ENCODE measurements at regions not wholly inside any gene's neighbourhood (a gene's known extent, or its start where the extent isn't known, plus 50 kb on each side); places are given as distances from the start of the nearest gene placed in this dataset.

DNA sequence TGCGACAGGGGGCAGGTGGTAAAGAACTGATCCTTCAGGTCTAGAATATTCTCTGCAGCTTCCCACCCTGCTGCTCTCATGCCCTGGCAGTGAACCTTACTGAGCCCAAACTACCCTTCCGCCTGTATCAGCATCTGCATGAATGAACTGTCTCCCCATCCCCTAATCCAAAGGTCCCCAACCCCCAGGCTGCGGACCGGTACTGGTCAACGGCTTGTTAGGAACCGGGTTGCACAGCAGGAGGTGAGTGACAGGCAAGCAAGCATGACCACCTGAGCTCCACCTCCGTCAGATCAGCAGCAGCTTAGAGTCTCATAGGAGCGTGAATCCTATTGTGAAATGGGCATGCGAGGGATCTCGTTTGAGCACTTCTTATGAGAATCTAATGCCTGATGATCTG, 58.2 kb upstream of the LMO1 start:
- H3K4me3 ChIP-seq (ENCODE audit: low read length) = no peak overlapping the region
- H3K9ac ChIP-seq (ENCODE audit: low read depth, low read length) = no peak overlapping the region
- H3K27ac ChIP-seq (ENCODE audit: low read depth, low read length) = no peak overlapping the region
- H3K27me3 ChIP-seq (ENCODE audit: insufficient read depth, low read length) = no peaks in the 10 kb centered on the region
- no peaks in the 10 kb centered on the region for H3K36me3 ChIP-seq (ENCODE audit: insufficient read depth, low read length)
- no peaks in the 10 kb centered on the region for H3K4me1 ChIP-seq (ENCODE audit: insufficient read depth, low read length)
- WGBS = 94% methylated on average over 10 of the region's 10 CpGs
- H3K9me3 ChIP-seq (ENCODE audit: insufficient read depth, low read depth, low read length) = no peaks in the 10 kb centered on the region

DNA sequence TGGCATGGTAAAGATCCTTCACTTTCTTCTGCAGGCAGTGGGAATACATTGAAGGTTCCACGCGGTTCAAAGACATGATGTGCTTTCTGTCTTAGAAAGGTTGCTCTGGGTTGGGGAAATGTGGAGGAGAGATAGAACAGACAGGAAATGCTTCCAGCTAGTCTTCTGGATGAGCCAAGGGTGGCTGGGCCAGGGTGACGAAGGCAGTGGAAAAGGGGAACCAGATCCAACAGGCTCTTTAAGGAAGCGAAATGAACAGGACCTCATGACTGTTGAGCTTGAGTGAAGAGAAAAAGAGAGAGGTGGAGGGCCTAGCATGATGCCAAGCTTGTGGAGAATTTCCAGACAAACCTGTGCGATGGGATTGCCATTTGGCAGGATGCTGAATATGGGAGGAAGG, 56.4 kb upstream of the LMO1 start:
- H3K27me3 ChIP-seq (ENCODE audit: insufficient read depth, low read length) = 0 out of 2 replicates have a peak, but pooled peaks cover 2% of the 10 kb centered on the region
- 93% methylated on average over 5 of the region's 5 CpGs for WGBS
- no peak overlapping the region for H3K9ac ChIP-seq (ENCODE audit: low read depth, low read length)
- no peaks in the 10 kb centered on the region for H3K9me3 ChIP-seq (ENCODE audit: insufficient read depth, low read depth, low read length)
- no peak overlapping the region for H3K4me3 ChIP-seq (ENCODE audit: low read length)
- no peak overlapping the region for H3K27ac ChIP-seq (ENCODE audit: low read depth, low read length)
- H3K36me3 ChIP-seq (ENCODE audit: insufficient read depth, low read length) = no peaks in the 10 kb centered on the region
- H3K4me1 ChIP-seq (ENCODE audit: insufficient read depth, low read length) = no peaks in the 10 kb centered on the region

DNA sequence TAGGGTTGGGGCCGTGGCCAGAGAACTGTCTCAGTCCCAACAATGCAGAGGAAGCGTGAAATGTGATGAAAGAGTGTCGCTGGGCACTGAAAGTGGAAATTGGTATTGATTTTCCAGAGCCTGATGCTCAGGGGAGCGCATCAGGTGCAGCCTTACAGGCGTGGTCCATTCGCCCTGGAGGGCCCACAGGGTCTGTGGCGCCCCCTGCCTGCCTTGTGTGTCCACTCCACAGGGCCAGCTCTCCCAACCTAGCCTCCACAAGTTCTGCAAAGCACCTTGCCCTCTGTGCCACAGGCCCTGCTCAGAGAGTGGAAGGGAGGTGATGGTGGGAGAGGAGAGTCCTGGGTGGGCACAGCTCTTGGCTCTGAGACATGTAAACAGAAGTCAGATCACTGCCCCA, 54.9 kb upstream of the LMO1 start:
- H3K27ac ChIP-seq (ENCODE audit: low read depth, low read length) = no peak overlapping the region
- 0 out of 2 replicates have a peak, but pooled peaks cover 2% of the 10 kb centered on the region for H3K27me3 ChIP-seq (ENCODE audit: insufficient read depth, low read length)
- WGBS = 66% methylated on average over 7 of the region's 7 CpGs
- no peaks in the 10 kb centered on the region for H3K9me3 ChIP-seq (ENCODE audit: insufficient read depth, low read depth, low read length)
- H3K4me1 ChIP-seq (ENCODE audit: insufficient read depth, low read length) = no peaks in the 10 kb centered on the region
- H3K4me3 ChIP-seq (ENCODE audit: low read length) = no peak overlapping the region
- H3K9ac ChIP-seq (ENCODE audit: low read depth, low read length) = no peak overlapping the region
- H3K36me3 ChIP-seq (ENCODE audit: insufficient read depth, low read length) = no peaks in the 10 kb centered on the region

DNA sequence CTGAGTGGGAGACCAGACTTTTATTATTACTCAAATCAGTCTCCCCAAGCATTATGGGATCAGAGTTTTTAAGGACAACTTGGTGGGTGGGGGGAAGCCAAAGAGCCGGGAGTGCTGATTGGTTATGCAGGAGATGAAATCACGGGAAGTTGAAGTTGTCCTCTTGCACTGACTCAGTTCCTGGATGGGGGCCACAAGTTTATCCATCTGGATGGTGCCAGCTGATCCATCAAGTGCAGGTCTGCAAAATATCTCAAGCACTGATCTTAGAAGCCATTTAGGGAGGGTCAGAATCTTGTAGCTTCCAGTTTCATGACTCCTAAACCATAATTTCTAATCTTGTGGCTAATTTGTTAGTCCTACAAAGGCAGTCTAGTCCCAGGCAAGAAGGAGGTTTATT, 53.5 kb upstream of the LMO1 start:
- Histone ChIP-seq H3K27ac (ENCODE audit: low read depth, low read length) (no peak overlapping the region), H3K27me3 (ENCODE audit: insufficient read depth, low read length) (0 out of 2 replicates have a peak, but pooled peaks cover 2% of the 10 kb centered on the region)
- 82% methylated on average over 2 of the region's 2 CpGs for WGBS

DNA sequence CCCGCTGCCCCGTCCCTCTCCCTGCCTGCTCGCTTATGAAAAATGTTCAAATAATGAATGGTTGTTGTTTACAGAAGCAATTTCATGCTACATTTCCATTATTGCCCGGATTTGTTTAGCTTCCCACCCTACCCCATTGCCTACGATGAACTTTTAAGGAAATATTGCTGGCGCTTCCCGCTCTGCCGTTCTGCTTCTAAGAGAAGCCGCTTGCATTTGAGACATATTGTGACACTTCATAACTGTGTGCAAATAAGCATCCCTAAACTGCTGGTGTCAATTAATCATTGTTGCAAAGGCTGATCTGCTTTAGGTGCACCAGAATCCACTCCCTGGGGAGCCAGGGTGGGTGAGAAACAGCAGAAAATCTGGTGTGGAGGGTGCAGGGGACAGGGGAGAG, 52.3 kb upstream of the LMO1 start:
- Histone ChIP-seq H3K4me1 (ENCODE audit: insufficient read depth, low read length) (no peaks in the 10 kb centered on the region), H3K4me3 (ENCODE audit: low read length) (no peak overlapping the region), H3K36me3 (ENCODE audit: insufficient read depth, low read length) (no peaks in the 10 kb centered on the region), H3K27ac (ENCODE audit: low read depth, low read length) (no peak overlapping the region), H3K9ac (ENCODE audit: low read depth, low read length) (no peak overlapping the region), H3K27me3 (ENCODE audit: insufficient read depth, low read length) (0 out of 2 replicates have a peak, but pooled peaks cover 2% of the 10 kb centered on the region), H3K9me3 (ENCODE audit: insufficient read depth, low read depth, low read length) (no peaks in the 10 kb centered on the region)
- WGBS = 94% methylated on average over 6 of the region's 9 CpGs

More for the DNA sequence above, 53.5 kb upstream of the LMO1 start:
- no peaks in the 10 kb centered on the region for H3K4me1 ChIP-seq (ENCODE audit: insufficient read depth, low read length)
- no peaks in the 10 kb centered on the region for H3K9me3 ChIP-seq (ENCODE audit: insufficient read depth, low read depth, low read length)
- H3K9ac ChIP-seq (ENCODE audit: low read depth, low read length) = no peak overlapping the region
- H3K36me3 ChIP-seq (ENCODE audit: insufficient read depth, low read length) = no peaks in the 10 kb centered on the region
- no peak overlapping the region for H3K4me3 ChIP-seq (ENCODE audit: low read length)

DNA sequence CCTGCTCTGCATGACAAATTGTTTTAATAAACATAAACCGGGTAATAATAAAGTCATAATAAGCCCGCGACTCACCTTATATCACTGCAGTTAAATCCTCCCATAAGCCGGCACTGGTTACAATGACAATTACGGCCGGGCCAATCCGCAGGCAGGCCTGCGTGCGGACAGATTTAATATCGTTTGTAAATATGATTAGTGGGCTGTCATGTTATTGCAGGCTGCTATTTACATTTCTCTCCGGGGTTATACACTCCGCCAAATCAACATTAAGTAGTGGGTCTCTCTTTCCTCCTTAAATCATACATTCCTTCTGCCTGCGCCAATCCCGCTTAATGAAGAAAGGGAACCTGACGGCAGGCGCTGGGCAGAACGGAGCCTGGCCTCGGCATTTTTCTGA, 51.8 kb upstream of the LMO1 start:
- no peaks in the 10 kb centered on the region for H3K4me1 ChIP-seq (ENCODE audit: insufficient read depth, low read length)
- 95% methylated on average over 18 of the region's 18 CpGs for whole genome bisulfite sequencing
- 0 out of 2 replicates have a peak, but pooled peaks cover 2% of the 10 kb centered on the region for H3K27me3 ChIP-seq (ENCODE audit: insufficient read depth, low read length)
- H3K4me3 ChIP-seq (ENCODE audit: low read length) = no peak overlapping the region
- H3K27ac ChIP-seq (ENCODE audit: low read depth, low read length) = no peak overlapping the region
- no peak overlapping the region for H3K9ac ChIP-seq (ENCODE audit: low read depth, low read length)
- H3K9me3 ChIP-seq (ENCODE audit: insufficient read depth, low read depth, low read length) = no peaks in the 10 kb centered on the region
- H3K36me3 ChIP-seq (ENCODE audit: insufficient read depth, low read length) = no peaks in the 10 kb centered on the region

DNA sequence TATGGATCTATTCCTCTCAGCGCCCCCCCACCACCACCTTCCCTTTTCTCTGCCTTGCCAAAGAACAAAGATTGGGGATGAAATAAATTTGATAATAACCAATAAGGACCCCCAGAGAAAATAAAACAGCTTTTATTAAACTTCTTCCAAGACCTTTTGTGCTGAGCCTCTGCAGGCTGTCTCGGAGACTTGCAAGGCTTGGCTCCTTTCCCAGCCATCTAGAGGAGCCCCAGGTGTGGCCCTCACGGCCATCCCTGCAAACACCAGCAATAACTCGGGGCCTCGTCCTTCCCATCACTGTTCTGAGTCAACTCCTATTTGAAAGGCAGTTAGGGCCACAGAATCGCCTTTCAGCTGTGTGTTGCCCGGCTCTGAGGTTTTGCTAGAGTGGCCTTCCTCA, 51.2 kb upstream of the LMO1 start:
- WGBS = 89% methylated on average over 6 of the region's 7 CpGs
- no peaks in the 10 kb centered on the region for H3K9me3 ChIP-seq (ENCODE audit: insufficient read depth, low read depth, low read length)
- 0 out of 2 replicates have a peak, but pooled peaks cover 2% of the 10 kb centered on the region for H3K27me3 ChIP-seq (ENCODE audit: insufficient read depth, low read length)
- H3K27ac ChIP-seq (ENCODE audit: low read depth, low read length) = no peak overlapping the region
- H3K4me1 ChIP-seq (ENCODE audit: insufficient read depth, low read length) = no peaks in the 10 kb centered on the region
- H3K9ac ChIP-seq (ENCODE audit: low read depth, low read length) = no peak overlapping the region
- no peaks in the 10 kb centered on the region for H3K36me3 ChIP-seq (ENCODE audit: insufficient read depth, low read length)
- H3K4me3 ChIP-seq (ENCODE audit: low read length) = no peak overlapping the region

DNA sequence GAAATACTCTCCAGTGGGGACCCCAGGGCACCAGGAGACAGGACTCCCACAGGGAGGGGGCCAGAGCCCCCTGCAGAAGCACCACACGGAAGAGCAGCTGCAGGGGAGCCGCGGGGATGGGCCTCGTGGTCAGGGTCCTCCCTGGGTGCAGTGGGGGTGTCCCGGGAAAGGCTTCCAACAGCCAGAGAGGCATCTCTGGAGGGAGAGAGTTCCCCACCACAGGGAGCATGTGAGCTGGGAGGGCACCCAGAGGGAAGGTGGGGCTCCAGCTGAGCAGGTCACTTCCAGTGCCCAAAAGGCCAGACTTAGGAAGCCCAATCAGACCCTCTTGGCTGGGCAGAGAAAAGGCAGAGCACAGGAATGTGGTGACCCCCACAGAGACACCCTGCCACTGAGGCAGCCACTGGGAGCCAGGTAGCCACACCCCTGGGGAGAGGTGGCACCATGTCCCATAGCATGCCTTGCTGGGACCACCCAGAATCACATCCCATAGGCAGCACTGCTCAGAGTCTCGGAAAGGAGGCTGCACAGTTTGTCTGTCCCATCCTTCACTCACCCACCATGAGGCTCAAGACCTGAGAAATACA, 49.9 kb upstream of the LMO1 start:
- H3K4me1 ChIP-seq (ENCODE audit: insufficient read depth, low read length) = no peaks in the 10 kb centered on the region
- no peaks in the 10 kb centered on the region for H3K36me3 ChIP-seq (ENCODE audit: insufficient read depth, low read length)
- no peak overlapping the region for H3K27ac ChIP-seq (ENCODE audit: low read depth, low read length)
- 92% methylated on average over 6 of the region's 6 CpGs for WGBS
- 0 out of 2 replicates have a peak, but pooled peaks cover 2% of the 10 kb centered on the region for H3K27me3 ChIP-seq (ENCODE audit: insufficient read depth, low read length)
- H3K9ac ChIP-seq (ENCODE audit: low read depth, low read length) = no peak overlapping the region
- no peak overlapping the region for H3K4me3 ChIP-seq (ENCODE audit: low read length)
- H3K9me3 ChIP-seq (ENCODE audit: insufficient read depth, low read depth, low read length) = no peaks in the 10 kb centered on the region
